ENCODE measurements at regions not wholly inside any gene's neighbourhood (a gene's known extent, or its start where the extent isn't known, plus 50 kb on each side); places are given as distances from the start of the nearest gene placed in this dataset.

GRCh38 chr7:124630395-124630794 lies 135.2 kb downstream of the GPR37 start:
- no peak for TF ChIP-seq POLR2AphosphoS5 (IDR thresholded peaks at IDR 0.05; ENCODE audit: low read depth, low read length)
- no peak for TF ChIP-seq POLR2A (IDR thresholded peaks at IDR 0.05; ENCODE audit: low read depth, low read length)
